ENCODE measurements at regions not wholly inside any gene's neighbourhood (a gene's known extent, or its start where the extent isn't known, plus 50 kb on each side); places are given as distances from the start of the nearest gene placed in this dataset.

GRCh38 chr4:179398414-179398813 is 1956.2 kb upstream of the AGA start:
- no peak for ATAC-seq (ENCODE audit: low read depth)
- CTCF ChIA-PET, result no interaction called here

More at GRCh38 chr4:179398414-179398813, 1956.2 kb upstream of the AGA start:
- Histone ChIP-seq H2BK15ac (ENCODE audit: low read depth, low read length) (no peak overlapping the region), H2AK9ac (replicated peaks; ENCODE audit: low read depth, low read length, poor library complexity) (no peak overlapping the region), H4K5ac (ENCODE audit: low read depth, low read length) (no peak overlapping the region), H2BK5ac (ENCODE audit: low read depth, low read length, poor library complexity, severe bottlenecking) (no peak overlapping the region), H3K4ac (ENCODE audit: low read depth, low read length) (no peak overlapping the region), H3K4me3 (ENCODE audit: insufficient read depth, low read depth, low read length) (no peak overlapping the region), H3K4me2 (ENCODE audit: low read depth, low read length) (no peak overlapping the region), H4K91ac (ENCODE audit: insufficient read depth, low read depth, low read length) (no peak overlapping the region), H3K27me3 (ENCODE audit: control insufficient read depth, insufficient read depth, low read length) (no peaks in the 10 kb centered on the region), H3K56ac (ENCODE audit: extremely low read depth, insufficient read depth, low read length) (no peak overlapping the region), H3K9me3 (ENCODE audit: control insufficient read depth, insufficient read depth, low read length) (no peaks in the 10 kb centered on the region), H3K36me3 (ENCODE audit: control insufficient read depth, insufficient read depth, low read length) (no peaks in the 10 kb centered on the region), H2AK5ac (ENCODE audit: low read depth, low read length) (no peak overlapping the region), H3K23ac (ENCODE audit: low read depth, low read length) (no peak overlapping the region), H4K20me1 (ENCODE audit: insufficient read depth, low read length) (no peaks in the 10 kb centered on the region), H3K27ac (ENCODE audit: insufficient read depth, low read length) (no peak overlapping the region), H2BK120ac (ENCODE audit: low read depth, low read length) (no peak overlapping the region), H3K18ac (ENCODE audit: low read depth, low read length) (no peak overlapping the region), H3K9ac (ENCODE audit: low read depth, low read length) (no peak overlapping the region), H3K9me1 (ENCODE audit: insufficient read depth, low read length) (no peaks in the 10 kb centered on the region), H4K8ac (ENCODE audit: low read depth in 2 of 2, low read length in 2 of 2) (no peak overlapping the region), H3K4me1 (ENCODE audit: control insufficient read depth, insufficient read depth, low read length) (no peaks in the 10 kb centered on the region), H2AFZ (replicated peaks; ENCODE audit: low read length, poor library complexity) (no peak overlapping the region), H3K14ac (replicated peaks; ENCODE audit: low read depth, low read length) (no peak overlapping the region), H2BK20ac (ENCODE audit: low read depth, low read length) (no peak overlapping the region), H3K79me1 (ENCODE audit: low read depth in 1 of 2, low read length in 2 of 2) (no peaks in the 10 kb centered on the region)
- no peak for TF ChIP-seq RCOR1 (IDR thresholded peaks at IDR 0.05; ENCODE audit: insufficient replicate concordance, low read length)
- no peak for TF ChIP-seq SMC3 (IDR thresholded peaks at IDR 0.05; ENCODE audit: low read depth, low read length)
- TF ChIP-seq CHD1 (IDR thresholded peaks at IDR 0.05; ENCODE audit: low read depth, low read length), result no peak
- TF ChIP-seq, protein P1, sequence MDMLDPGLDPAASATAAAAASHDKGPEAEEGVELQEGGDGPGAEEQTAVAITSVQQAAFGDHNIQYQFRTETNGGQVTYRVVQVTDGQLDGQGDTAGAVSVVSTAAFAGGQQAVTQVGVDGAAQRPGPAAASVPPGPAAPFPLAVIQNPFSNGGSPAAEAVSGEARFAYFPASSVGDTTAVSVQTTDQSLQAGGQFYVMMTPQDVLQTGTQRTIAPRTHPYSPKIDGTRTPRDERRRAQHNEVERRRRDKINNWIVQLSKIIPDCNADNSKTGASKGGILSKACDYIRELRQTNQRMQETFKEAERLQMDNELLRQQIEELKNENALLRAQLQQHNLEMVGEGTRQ (IDR thresholded peaks at IDR 0.05; ENCODE audit: low read depth, low read length), result no peak
- TF ChIP-seq ELK1 (IDR thresholded peaks at IDR 0.05; ENCODE audit: borderline replicate concordance, low read depth, low read length), result no peak
- no peak for TF ChIP-seq BHLHE40 (IDR thresholded peaks at IDR 0.05; ENCODE audit: low read depth, low read length)
- no peak for TF ChIP-seq MAZ (IDR thresholded peaks at IDR 0.05; ENCODE audit: borderline replicate concordance, low read depth, low read length)
- TF ChIP-seq RFX5 (IDR thresholded peaks at IDR 0.05; ENCODE audit: low read depth, low read length), result no peak
- no peak for TF ChIP-seq MAFK (IDR thresholded peaks at IDR 0.05; ENCODE audit: low read depth, low read length)
- no peak for TF ChIP-seq NFE2L2 (IDR thresholded peaks at IDR 0.05; ENCODE audit: low read depth, low read length)
- no peak for TF ChIP-seq RAD21 (IDR thresholded peaks at IDR 0.05; ENCODE audit: low read length)
- TF ChIP-seq, protein P2, sequence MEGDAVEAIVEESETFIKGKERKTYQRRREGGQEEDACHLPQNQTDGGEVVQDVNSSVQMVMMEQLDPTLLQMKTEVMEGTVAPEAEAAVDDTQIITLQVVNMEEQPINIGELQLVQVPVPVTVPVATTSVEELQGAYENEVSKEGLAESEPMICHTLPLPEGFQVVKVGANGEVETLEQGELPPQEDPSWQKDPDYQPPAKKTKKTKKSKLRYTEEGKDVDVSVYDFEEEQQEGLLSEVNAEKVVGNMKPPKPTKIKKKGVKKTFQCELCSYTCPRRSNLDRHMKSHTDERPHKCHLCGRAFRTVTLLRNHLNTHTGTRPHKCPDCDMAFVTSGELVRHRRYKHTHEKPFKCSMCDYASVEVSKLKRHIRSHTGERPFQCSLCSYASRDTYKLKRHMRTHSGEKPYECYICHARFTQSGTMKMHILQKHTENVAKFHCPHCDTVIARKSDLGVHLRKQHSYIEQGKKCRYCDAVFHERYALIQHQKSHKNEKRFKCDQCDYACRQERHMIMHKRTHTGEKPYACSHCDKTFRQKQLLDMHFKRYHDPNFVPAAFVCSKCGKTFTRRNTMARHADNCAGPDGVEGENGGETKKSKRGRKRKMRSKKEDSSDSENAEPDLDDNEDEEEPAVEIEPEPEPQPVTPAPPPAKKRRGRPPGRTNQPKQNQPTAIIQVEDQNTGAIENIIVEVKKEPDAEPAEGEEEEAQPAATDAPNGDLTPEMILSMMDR (conservative IDR thresholded peaks at IDR 0.05; ENCODE audit: low read depth, low read length), result no peak
- no peak for TF ChIP-seq MXI1 (IDR thresholded peaks at IDR 0.05; ENCODE audit: borderline replicate concordance, low read depth, low read length)
- TF ChIP-seq FOS (IDR thresholded peaks at IDR 0.05; ENCODE audit: low read depth, low read length), result no peak
- TF ChIP-seq CEBPB (IDR thresholded peaks at IDR 0.05; ENCODE audit: low read depth, low read length), result no peak
- TF ChIP-seq POLR2A (IDR thresholded peaks at IDR 0.05; ENCODE audit: low read depth, low read length), result no peak
- dilution Hi-C loops (cut with HindIII; ENCODE audit: low sequenced_read_pairs, unreplicated experiment) (no loop called here), in situ Hi-C loops (cut with MboI; ENCODE audit: low sequenced_read_pairs) (no loop called here), intact Hi-C loops (cut with micrococcal nuclease) (no loop called here)
- no CpG with 5 or more reads among the region's 5 CpGs for WGBS, 2 experiments (ENCODE audit: extremely low coverage in 2 of 2, insufficient read length in 1 of 2)
- no peak for DNase-seq
- POLR2A ChIA-PET (ENCODE audit: unreplicated experiment), result no interaction called here
- BruUV-seq (replicated peaks), result no TSS peak

Measured in IMR-90 (cell line).